Neural cell (in vitro differentiated cells): ENCODE measurements at regions not wholly inside any gene's neighbourhood (a gene's known extent, or its start where the extent isn't known, plus 50 kb on each side); places are given as distances from the start of the nearest gene placed in this dataset.

Source experiments
- H2AFZ ChIP-seq: fragments of 200-600, 300-800 bp; sonication (generic), shearing (Covaris generic); 2 replicates; pipeline ENCODE4 v1.6.0; 2014; ENCODE audit warnings: low read depth, mild to moderate bottlenecking, antibody characterized with exemption, low read length, moderate library complexity
- H3F3A ChIP-seq: fragments of 200-600 bp; shearing (Covaris generic); 2 replicates; pipeline ENCODE4 v1.6.1; 2016; ENCODE audit warnings: mild to moderate bottlenecking, moderate library complexity, mixed read lengths, antibody characterized with exemption, low read length; ENCODE audit not compliant: insufficient read depth, poor library complexity, severe bottlenecking
- H3K27ac ChIP-seq: fragments of 200-600, 300-800 bp; sonication (generic), shearing (Covaris generic); 2 replicates; pipeline ENCODE4 v1.5.1; 2014; ENCODE audit warnings: mild to moderate bottlenecking, low read length, moderate library complexity
- H3K27me3 ChIP-seq: fragments of 300-800, 200-600 bp; sonication (generic), shearing (Covaris generic); 2 replicates; pipeline ENCODE4 v1.6.0; 2014; ENCODE audit warnings: mild to moderate bottlenecking, low read depth, low read length, moderate library complexity; ENCODE audit not compliant: insufficient read depth
- H3K36me3 ChIP-seq: fragments of 300-800, 200-600 bp; sonication (generic), shearing (Covaris generic); 2 replicates; pipeline ENCODE4 v1.5.1; 2014; ENCODE audit warnings: mild to moderate bottlenecking, antibody characterized with exemption, low read length, moderate library complexity; ENCODE audit not compliant: insufficient read depth
- H3K4me2 ChIP-seq: fragments of 300-800, 200-600 bp; sonication (generic), shearing (Covaris generic); 2 replicates; pipeline ENCODE4 v1.6.0; 2014; ENCODE audit warnings: mild to moderate bottlenecking, low read length
- H3K4me3 ChIP-seq: fragments of 300-800, 200-600 bp; sonication (generic), shearing (Covaris generic); 2 replicates; pipeline ENCODE4 v1.5.1; 2014; ENCODE audit warnings: mild to moderate bottlenecking, low read length, moderate library complexity
- H3K79me2 ChIP-seq: fragments of 200-600 bp; shearing (Covaris generic); replicated peaks from 2 replicates; pipeline ENCODE4 v1.6.0; 2014; ENCODE audit warnings: mild to moderate bottlenecking, low read length, moderate library complexity; ENCODE audit not compliant: insufficient read depth
- H3K9ac ChIP-seq: fragments of 300-800, 200-600 bp; sonication (generic), shearing (Covaris generic); 2 replicates; pipeline ENCODE4 v1.6.1; 2016; ENCODE audit warnings: mild to moderate bottlenecking, low read length, mixed read lengths
- H3K9me2 ChIP-seq: fragments of 200-600 bp; shearing (Covaris generic); 2 replicates; pipeline ENCODE4 v1.6.1; 2016; ENCODE audit warnings: mild to moderate bottlenecking, low read length, mixed read lengths; ENCODE audit not compliant: insufficient read depth
- H3K9me3 ChIP-seq: fragments of 200-600, 300-800 bp; sonication (generic), shearing (Covaris generic); 2 replicates; pipeline ENCODE4 v1.6.1; 2016; ENCODE audit warnings: mild to moderate bottlenecking, mixed run types, low read length, moderate library complexity, mixed read lengths
- H4K20me1 ChIP-seq: fragments of 200-600 bp; shearing (Covaris generic); 2 replicates; pipeline ENCODE4 v1.6.1; 2016; ENCODE audit warnings: mild to moderate bottlenecking, mixed run types; ENCODE audit not compliant: insufficient read depth
- CTCF ChIP-seq: fragments of 450-650 bp; IDR thresholded peaks from 2 replicates; pipeline ENCODE4 v1.5.1; 2014; ENCODE audit warnings: antibody characterized with exemption, mild to moderate bottlenecking, moderate library complexity; ENCODE audit not compliant: poor library complexity, severe bottlenecking
- EP300 ChIP-seq: fragments of 450-650 bp; conservative IDR thresholded peaks from 2 replicates; pipeline ENCODE4 v1.6.1; 2014; ENCODE audit warnings: antibody characterized with exemption, mild to moderate bottlenecking, moderate library complexity; ENCODE audit not compliant: poor library complexity, severe bottlenecking
- EZH2 ChIP-seq: fragments of 200-600, 300-800 bp; shearing (Covaris generic), sonication (generic); IDR thresholded peaks from 2 replicates; pipeline ENCODE4 v1.6.1; 2014; ENCODE audit warnings: antibody characterized with exemption, low read length, borderline replicate concordance, mild to moderate bottlenecking; ENCODE audit not compliant: insufficient read depth, poor library complexity, severe bottlenecking
- MXI1 ChIP-seq: fragments of 450-650 bp; conservative IDR thresholded peaks from 2 replicates; pipeline ENCODE4 v1.6.1; 2014; ENCODE audit warnings: antibody characterized with exemption, mild to moderate bottlenecking; ENCODE audit not compliant: poor library complexity, severe bottlenecking
- POLR2AphosphoS5 ChIP-seq: IDR thresholded peaks from 2 replicates; pipeline ENCODE4 v1.6.1; 2012
- RAD21 ChIP-seq: fragments of 450-650 bp; conservative IDR thresholded peaks from 2 replicates; pipeline ENCODE4 v1.6.1; 2014; ENCODE audit warnings: antibody characterized with exemption, mild to moderate bottlenecking, moderate library complexity
- SMC3 ChIP-seq: fragments of 450-650 bp; conservative IDR thresholded peaks from 2 replicates; pipeline ENCODE4 v1.6.1; 2014; ENCODE audit warnings: antibody characterized with exemption, mild to moderate bottlenecking, moderate library complexity; ENCODE audit not compliant: poor library complexity
- TAF1 ChIP-seq: IDR thresholded peaks from 2 replicates; pipeline ENCODE4 v1.6.1; 2012; ENCODE audit warnings: low read depth
- TF ChIP-seq, protein P1 (sequence below): IDR thresholded peaks from 2 replicates; pipeline ENCODE4 v1.6.1; 2012; ENCODE audit warnings: borderline replicate concordance

GRCh38 chr7:106807474-106807873, 57.6 kb upstream of the PIK3CG start:
- no peak overlapping the region for H3K4me2 ChIP-seq
- H3K36me3 ChIP-seq = no peaks in the 10 kb centered on the region
- no peaks in the 10 kb centered on the region for H3K9me3 ChIP-seq
- no peaks in the 10 kb centered on the region for H3K27me3 ChIP-seq
- no peaks in the 10 kb centered on the region for H3F3A ChIP-seq
- no peaks in the 10 kb centered on the region for H3K79me2 ChIP-seq
- no peak overlapping the region for H2AFZ ChIP-seq
- H3K27ac ChIP-seq = no peak overlapping the region
- TF ChIP-seq EP300 (no peak), TAF1 (no peak), SMC3 (no peak), RAD21 (no peak), POLR2AphosphoS5 (no peak)
- H3K9ac ChIP-seq = no peak overlapping the region
- no peaks in the 10 kb centered on the region for H4K20me1 ChIP-seq
- no peaks in the 10 kb centered on the region for H3K9me2 ChIP-seq
- H3K4me3 ChIP-seq = no peak overlapping the region

GRCh38 chr7:106808967-106809635, 56.0 kb upstream of the PIK3CG start:
- no peak overlapping the region for H3K27ac ChIP-seq
- H3K9me2 ChIP-seq = no peaks in the 10 kb centered on the region
- no peaks in the 10 kb centered on the region for H3F3A ChIP-seq
- H3K4me2 ChIP-seq = no peak overlapping the region
- no peak overlapping the region for H3K9ac ChIP-seq
- no peak overlapping the region for H3K4me3 ChIP-seq
- H3K9me3 ChIP-seq = no peaks in the 10 kb centered on the region
- H4K20me1 ChIP-seq = no peaks in the 10 kb centered on the region
- TF ChIP-seq MXI1 = no peak
- no peak for TF ChIP-seq EP300
- no peak for TF ChIP-seq CTCF
- no peak for TF ChIP-seq RAD21
- no peak for TF ChIP-seq TAF1
- TF ChIP-seq POLR2AphosphoS5 = no peak
- TF ChIP-seq, protein P1, sequence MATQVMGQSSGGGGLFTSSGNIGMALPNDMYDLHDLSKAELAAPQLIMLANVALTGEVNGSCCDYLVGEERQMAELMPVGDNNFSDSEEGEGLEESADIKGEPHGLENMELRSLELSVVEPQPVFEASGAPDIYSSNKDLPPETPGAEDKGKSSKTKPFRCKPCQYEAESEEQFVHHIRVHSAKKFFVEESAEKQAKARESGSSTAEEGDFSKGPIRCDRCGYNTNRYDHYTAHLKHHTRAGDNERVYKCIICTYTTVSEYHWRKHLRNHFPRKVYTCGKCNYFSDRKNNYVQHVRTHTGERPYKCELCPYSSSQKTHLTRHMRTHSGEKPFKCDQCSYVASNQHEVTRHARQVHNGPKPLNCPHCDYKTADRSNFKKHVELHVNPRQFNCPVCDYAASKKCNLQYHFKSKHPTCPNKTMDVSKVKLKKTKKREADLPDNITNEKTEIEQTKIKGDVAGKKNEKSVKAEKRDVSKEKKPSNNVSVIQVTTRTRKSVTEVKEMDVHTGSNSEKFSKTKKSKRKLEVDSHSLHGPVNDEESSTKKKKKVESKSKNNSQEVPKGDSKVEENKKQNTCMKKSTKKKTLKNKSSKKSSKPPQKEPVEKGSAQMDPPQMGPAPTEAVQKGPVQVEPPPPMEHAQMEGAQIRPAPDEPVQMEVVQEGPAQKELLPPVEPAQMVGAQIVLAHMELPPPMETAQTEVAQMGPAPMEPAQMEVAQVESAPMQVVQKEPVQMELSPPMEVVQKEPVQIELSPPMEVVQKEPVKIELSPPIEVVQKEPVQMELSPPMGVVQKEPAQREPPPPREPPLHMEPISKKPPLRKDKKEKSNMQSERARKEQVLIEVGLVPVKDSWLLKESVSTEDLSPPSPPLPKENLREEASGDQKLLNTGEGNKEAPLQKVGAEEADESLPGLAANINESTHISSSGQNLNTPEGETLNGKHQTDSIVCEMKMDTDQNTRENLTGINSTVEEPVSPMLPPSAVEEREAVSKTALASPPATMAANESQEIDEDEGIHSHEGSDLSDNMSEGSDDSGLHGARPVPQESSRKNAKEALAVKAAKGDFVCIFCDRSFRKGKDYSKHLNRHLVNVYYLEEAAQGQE = no peak
- no peak for TF ChIP-seq EZH2
- no peak for TF ChIP-seq SMC3
- no peaks in the 10 kb centered on the region for H3K79me2 ChIP-seq
- no peak overlapping the region for H2AFZ ChIP-seq
- no peaks in the 10 kb centered on the region for H3K36me3 ChIP-seq
- no peaks in the 10 kb centered on the region for H3K27me3 ChIP-seq
